ENCODE measurements at regions not wholly inside any gene's neighbourhood (a gene's known extent, or its start where the extent isn't known, plus 50 kb on each side); places are given as distances from the start of the nearest gene placed in this dataset.

GRCh38 chr9:13429301-13430190 lies 150.1 kb upstream of the MPDZ start (continued):
- TF ChIP-seq, protein P1, sequence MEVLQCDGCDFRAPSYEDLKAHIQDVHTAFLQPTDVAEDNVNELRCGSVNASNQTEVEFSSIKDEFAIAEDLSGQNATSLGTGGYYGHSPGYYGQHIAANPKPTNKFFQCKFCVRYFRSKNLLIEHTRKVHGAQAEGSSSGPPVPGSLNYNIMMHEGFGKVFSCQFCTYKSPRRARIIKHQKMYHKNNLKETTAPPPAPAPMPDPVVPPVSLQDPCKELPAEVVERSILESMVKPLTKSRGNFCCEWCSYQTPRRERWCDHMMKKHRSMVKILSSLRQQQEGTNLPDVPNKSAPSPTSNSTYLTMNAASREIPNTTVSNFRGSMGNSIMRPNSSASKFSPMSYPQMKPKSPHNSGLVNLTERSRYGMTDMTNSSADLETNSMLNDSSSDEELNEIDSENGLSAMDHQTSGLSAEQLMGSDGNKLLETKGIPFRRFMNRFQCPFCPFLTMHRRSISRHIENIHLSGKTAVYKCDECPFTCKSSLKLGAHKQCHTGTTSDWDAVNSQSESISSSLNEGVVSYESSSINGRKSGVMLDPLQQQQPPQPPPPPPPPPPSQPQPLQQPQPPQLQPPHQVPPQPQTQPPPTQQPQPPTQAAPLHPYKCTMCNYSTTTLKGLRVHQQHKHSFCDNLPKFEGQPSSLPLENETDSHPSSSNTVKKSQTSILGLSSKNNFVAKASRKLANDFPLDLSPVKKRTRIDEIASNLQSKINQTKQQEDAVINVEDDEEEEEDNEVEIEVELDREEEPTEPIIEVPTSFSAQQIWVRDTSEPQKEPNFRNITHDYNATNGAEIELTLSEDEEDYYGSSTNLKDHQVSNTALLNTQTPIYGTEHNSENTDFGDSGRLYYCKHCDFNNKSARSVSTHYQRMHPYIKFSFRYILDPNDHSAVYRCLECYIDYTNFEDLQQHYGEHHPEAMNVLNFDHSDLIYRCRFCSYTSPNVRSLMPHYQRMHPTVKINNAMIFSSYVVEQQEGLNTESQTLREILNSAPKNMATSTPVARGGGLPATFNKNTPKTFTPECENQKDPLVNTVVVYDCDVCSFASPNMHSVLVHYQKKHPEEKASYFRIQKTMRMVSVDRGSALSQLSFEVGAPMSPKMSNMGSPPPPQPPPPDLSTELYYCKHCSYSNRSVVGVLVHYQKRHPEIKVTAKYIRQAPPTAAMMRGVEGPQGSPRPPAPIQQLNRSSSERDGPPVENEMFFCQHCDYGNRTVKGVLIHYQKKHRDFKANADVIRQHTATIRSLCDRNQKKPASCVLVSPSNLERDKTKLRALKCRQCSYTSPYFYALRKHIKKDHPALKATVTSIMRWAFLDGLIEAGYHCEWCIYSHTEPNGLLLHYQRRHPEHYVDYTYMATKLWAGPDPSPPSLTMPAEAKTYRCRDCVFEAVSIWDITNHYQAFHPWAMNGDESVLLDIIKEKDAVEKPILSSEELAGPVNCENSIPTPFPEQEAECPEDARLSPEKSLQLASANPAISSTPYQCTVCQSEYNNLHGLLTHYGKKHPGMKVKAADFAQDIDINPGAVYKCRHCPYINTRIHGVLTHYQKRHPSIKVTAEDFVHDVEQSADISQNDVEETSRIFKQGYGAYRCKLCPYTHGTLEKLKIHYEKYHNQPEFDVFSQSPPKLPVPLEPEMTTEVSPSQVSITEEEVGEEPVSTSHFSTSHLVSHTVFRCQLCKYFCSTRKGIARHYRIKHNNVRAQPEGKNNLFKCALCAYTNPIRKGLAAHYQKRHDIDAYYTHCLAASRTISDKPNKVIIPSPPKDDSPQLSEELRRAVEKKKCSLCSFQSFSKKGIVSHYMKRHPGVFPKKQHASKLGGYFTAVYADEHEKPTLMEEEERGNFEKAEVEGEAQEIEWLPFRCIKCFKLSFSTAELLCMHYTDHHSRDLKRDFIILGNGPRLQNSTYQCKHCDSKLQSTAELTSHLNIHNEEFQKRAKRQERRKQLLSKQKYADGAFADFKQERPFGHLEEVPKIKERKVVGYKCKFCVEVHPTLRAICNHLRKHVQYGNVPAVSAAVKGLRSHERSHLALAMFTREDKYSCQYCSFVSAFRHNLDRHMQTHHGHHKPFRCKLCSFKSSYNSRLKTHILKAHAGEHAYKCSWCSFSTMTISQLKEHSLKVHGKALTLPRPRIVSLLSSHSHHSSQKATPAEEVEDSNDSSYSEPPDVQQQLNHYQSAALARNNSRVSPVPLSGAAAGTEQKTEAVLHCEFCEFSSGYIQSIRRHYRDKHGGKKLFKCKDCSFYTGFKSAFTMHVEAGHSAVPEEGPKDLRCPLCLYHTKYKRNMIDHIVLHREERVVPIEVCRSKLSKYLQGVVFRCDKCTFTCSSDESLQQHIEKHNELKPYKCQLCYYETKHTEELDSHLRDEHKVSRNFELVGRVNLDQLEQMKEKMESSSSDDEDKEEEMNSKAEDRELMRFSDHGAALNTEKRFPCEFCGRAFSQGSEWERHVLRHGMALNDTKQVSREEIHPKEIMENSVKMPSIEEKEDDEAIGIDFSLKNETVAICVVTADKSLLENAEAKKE (CRISPR knock-in tag; IDR thresholded peaks at IDR 0.05) = no peak
- TF ChIP-seq ZNF114 (CRISPR knock-in tag; IDR thresholded peaks at IDR 0.05) (no peak), ZNF331 (CRISPR knock-in tag; IDR thresholded peaks at IDR 0.05; ENCODE audit: low read depth) (no peak), STAT1 (IDR thresholded peaks at IDR 0.05; ENCODE audit: unreplicated experiment) (no peak)
- TF ChIP-seq, protein P2, sequence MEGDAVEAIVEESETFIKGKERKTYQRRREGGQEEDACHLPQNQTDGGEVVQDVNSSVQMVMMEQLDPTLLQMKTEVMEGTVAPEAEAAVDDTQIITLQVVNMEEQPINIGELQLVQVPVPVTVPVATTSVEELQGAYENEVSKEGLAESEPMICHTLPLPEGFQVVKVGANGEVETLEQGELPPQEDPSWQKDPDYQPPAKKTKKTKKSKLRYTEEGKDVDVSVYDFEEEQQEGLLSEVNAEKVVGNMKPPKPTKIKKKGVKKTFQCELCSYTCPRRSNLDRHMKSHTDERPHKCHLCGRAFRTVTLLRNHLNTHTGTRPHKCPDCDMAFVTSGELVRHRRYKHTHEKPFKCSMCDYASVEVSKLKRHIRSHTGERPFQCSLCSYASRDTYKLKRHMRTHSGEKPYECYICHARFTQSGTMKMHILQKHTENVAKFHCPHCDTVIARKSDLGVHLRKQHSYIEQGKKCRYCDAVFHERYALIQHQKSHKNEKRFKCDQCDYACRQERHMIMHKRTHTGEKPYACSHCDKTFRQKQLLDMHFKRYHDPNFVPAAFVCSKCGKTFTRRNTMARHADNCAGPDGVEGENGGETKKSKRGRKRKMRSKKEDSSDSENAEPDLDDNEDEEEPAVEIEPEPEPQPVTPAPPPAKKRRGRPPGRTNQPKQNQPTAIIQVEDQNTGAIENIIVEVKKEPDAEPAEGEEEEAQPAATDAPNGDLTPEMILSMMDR (conservative IDR thresholded peaks at IDR 0.05; ENCODE audit: low read depth in 2 of 2) = no peak
- TF ChIP-seq, protein P3, sequence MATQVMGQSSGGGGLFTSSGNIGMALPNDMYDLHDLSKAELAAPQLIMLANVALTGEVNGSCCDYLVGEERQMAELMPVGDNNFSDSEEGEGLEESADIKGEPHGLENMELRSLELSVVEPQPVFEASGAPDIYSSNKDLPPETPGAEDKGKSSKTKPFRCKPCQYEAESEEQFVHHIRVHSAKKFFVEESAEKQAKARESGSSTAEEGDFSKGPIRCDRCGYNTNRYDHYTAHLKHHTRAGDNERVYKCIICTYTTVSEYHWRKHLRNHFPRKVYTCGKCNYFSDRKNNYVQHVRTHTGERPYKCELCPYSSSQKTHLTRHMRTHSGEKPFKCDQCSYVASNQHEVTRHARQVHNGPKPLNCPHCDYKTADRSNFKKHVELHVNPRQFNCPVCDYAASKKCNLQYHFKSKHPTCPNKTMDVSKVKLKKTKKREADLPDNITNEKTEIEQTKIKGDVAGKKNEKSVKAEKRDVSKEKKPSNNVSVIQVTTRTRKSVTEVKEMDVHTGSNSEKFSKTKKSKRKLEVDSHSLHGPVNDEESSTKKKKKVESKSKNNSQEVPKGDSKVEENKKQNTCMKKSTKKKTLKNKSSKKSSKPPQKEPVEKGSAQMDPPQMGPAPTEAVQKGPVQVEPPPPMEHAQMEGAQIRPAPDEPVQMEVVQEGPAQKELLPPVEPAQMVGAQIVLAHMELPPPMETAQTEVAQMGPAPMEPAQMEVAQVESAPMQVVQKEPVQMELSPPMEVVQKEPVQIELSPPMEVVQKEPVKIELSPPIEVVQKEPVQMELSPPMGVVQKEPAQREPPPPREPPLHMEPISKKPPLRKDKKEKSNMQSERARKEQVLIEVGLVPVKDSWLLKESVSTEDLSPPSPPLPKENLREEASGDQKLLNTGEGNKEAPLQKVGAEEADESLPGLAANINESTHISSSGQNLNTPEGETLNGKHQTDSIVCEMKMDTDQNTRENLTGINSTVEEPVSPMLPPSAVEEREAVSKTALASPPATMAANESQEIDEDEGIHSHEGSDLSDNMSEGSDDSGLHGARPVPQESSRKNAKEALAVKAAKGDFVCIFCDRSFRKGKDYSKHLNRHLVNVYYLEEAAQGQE (IDR thresholded peaks at IDR 0.05; ENCODE audit: unreplicated experiment) = no peak

Measured in GM23338 (cell line).